MV-4-11 (cell line): ENCODE measurements at regions not wholly inside any gene's neighbourhood (a gene's known extent, or its start where the extent isn't known, plus 50 kb on each side); places are given as distances from the start of the nearest gene placed in this dataset.
"Not testable (repeated sequence)": the region's sequence is repeated elsewhere in the genome, so short reads cannot be mapped to it uniquely, and the experiment has no call there.

Source experiments
- DNase-seq: peaks from one replicate; lab custom pipeline; 2025; lab: John Stamatoyannopoulos, UW

DNA sequence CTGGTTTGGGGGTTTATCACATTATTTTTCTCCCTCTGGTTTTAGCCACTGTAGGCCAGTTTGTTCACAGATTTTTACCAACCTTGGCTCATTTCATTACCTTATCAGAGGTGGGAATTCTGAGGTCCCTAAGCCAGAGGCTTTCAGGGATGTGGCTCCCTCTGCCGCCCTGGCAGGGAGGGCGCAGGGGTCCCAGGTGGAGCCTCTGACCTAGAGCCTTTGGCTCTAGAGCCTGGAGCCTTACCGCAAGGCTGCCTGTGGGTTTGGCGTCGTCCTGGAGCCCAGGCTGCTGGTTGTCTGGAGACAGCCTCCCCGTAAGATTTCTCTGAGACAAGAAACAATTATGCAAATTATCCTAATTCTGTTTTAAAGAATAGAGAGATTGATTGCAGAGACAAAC is 188.0 kb downstream of the LMLN start:
- not testable (repeated sequence) for DNase-seq

DNA sequence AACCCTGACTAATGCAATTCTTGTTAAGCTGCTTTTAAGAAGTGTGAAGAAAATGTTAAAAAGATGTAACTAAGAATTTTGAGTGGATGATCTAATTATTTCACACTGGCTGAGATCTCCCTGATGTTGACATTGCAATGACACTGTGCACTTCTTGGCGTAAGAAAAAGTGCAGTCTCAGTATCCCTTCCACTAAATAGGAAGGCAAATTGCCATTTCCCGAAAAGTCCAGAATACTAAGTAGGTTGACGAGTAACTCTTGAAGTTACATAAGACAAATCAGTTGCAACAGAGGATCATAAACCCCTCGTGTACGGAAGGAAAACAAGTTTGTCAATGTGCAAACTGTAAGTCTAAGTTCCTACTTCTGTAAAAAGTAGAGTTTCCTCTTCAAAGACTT is 189.9 kb downstream of the LMLN start:
- not testable (repeated sequence) for DNase-seq

DNA sequence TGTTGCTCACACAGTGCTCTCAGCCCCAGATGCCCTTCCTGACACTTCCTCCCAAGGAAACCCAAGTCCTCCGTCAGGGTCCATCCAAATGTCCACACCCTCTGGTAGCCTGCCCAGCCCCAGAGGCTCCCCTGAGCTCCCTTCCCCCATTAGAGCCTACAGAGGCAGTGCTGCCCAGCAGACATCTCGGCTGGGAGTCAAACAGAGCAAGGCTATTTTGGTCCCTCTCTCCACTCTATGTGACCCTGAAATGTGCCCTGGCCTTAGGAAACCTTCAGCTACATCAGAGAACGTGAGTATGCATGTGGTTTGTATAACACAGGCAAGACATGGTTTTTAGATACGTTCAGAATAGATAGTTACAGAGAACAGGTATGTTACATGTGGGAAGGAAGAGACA is 191.8 kb downstream of the LMLN start:
- not testable (repeated sequence) for DNase-seq

GRCh38 chr3:198155771-198156170 is 195.8 kb downstream of the LMLN start:
- DNase-seq: not testable (repeated sequence)

DNA sequence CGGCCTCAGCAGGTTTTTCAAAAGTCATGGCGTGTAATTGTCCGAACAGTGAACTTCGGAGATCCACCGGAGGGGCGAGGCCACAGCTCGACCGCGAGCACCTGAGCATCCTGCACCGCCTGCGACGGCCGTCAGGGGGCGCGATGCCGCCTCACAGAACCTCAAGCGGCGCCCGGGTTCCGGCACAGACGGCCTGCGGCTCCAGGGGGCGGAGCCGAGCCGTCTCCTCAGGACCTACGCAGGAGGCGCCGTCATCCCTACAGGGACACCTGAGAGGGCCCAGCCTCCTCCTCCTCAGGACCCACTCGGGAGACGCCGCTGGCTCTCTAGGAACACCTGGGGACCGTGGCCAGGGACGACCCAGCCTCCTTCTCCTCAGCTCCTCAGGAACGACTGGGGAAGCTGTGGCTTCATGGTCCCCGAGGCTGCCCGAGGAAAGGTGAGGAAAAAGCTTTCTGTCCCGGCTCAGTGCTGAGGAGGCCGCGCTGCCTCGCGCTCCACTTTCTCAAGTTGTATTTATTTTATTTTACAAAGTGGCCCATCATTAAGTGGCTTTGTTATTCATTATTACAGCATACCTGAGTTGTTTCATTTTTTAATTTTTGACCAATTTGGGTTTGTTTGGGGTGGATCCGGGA is 197.3 kb downstream of the LMLN start:
- not testable (repeated sequence) for DNase-seq

- DNase-seq: not testable (repeated sequence)
These were observed 198.0 kb downstream of the LMLN start for GRCh38 chr3:198158007-198158406.

GRCh38 chr3:198167339-198168039 is 207.5 kb downstream of the LMLN start:
- not testable (repeated sequence) for DNase-seq

DNA sequence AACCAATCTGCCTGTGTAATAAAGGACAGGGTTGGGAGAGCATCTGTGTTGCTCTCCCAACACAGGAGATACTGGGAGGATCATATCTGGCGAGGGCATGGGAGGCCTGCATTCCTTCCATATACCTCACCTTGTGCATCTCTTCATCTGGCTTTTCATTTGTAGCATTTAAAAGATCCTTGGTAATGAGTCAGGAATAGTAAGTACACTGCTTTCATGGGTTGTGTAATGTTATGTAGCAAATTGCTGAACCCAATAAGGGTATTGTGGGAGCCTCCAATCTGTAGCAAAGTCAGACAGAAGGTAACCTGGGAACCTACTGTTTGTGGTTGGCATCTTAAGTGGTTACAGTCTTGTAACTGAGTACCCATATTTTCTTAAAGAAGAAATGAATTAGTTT is 210.8 kb downstream of the LMLN start:
- not testable (repeated sequence) for DNase-seq

- not testable (repeated sequence) for DNase-seq
These were observed 213.1 kb downstream of the LMLN start for GRCh38 chr3:198173080-198173479.

- not testable (repeated sequence) for DNase-seq
These were observed 214.0 kb downstream of the LMLN start for GRCh38 chr3:198173929-198174574.
